ENCODE measurements at regions not wholly inside any gene's neighbourhood (a gene's known extent, or its start where the extent isn't known, plus 50 kb on each side); places are given as distances from the start of the nearest gene placed in this dataset.
"Not testable (repeated sequence)": the region's sequence is repeated elsewhere in the genome, so short reads cannot be mapped to it uniquely, and the experiment has no call there.

DNA sequence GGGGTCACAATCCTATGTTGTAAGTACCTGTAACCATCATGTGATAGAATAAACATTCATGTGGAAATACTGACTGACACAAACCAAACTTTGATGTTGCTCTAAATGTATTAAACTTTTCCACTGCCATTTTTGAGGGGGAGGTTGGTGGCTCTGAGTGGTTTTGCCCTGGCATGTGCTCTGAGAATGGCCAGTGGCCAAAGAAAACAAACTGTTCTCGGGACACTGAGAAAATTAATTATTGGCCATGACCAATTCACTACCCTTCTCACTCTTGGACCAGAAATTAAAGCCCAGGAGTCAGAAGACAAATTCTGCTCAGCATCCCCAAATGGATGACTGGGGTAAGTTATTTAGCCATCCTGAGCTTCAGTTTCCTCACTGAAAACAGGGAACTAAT is 195.9 kb downstream of the XPNPEP1 start:
- no peak for DNase-seq

DNA sequence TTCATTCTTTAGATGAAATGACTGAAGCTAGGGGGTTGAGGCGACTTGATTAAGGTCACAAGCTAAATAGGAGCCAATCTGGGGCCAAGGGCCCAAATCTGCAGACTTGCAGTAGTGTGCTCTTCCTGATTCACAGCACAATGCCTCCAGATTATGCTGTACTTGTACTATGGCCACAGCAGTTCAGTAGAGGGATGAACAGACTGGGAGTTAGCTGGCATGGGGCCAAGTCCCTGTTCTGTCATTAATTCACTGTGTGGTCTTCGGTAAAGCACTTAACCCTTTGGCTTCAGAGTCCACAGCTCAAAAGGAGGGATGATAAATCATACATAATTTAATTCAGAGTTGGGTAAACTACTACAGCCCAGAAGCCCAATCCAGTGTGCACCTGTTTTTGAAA is 196.8 kb downstream of the XPNPEP1 start:
- no peak for DNase-seq

GRCh38 chr10:109723305-109723704 is 200.0 kb downstream of the XPNPEP1 start:
- no peak for DNase-seq

- no peak for DNase-seq
These were observed 201.8 kb downstream of the XPNPEP1 start for GRCh38 chr10:109721453-109722064.

DNA sequence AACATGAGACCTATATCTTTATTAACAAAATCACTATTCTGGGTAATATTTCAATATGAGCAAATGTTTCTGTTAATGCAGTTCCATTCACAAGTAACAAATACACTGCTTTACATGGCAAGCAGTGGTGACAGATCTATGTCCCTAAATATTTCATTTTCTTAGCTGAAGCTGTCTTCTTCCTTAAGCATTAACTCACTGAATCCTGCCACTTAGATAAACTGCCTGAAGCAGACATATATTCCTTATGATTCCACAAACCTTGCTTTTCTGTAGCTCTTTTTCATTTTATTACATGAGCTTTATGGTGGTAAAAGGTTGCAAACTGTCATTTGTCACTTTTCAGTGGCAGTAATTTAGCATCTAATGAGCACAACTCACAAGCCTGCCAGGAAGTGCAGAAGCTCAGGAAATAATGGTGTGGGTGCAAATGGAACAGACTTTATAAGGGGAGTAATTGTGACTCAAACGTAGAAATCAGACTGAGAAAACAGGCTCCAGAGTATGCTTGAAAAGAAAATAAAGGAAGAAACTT is 217.2 kb downstream of the XPNPEP1 start:
- no peak for DNase-seq

- no peak for DNase-seq
These were observed 221.6 kb downstream of the XPNPEP1 start for GRCh38 chr10:109701633-109702215.

DNA sequence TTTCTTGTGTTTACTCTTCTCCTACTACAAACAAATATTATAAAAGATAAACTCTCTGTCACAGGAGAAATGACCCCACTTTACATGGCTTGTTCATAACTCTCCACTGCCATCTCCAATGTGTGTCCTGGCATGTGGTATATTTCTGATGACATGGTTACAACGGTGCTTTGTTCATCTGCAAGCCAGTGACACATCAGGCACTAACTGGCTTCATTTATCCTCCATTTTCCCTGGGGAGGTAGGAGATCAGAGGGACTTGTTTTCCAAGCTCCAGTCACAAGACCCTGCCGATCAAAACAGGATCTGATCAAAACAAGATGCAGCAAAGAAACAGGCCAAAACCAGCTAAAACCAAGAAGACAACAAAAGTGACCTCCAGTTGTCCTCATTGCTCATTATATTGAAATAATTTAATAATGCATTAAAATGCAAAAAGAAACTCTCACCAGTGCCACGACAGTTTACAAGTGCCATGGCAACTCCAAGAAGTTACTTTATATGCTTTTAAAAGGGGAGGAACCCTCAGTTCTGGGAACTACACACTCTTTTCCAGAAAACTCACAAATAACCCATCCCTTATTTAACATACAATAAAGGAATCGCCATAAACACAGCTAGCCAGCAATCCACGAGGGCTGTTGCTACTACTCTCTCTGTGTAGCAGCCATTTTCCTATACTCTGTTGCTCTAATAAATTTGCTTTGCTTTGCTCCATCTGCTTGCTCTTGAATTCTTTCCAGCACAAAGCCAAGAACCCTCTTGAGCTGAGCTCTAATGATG is 224.2 kb downstream of the XPNPEP1 start:
- DNase-seq, result no peak

DNA sequence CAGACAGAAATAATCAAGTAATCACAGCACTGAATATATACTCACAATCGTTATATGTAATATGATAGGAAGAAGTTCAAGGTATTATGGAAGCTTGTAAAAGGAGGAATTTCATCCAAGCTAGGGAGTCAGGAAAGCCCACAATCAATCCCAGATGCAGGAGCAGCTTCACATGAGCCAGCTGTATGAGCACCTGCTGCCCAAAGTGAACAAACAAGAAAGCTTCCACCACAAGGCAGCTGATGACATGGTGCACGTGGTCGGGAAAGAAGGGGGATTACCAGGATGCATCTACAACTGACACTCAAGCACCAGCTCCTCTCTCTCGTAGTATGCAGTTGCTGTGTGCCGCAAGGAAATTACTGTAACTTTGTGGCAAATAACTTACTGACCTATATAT is 225.2 kb downstream of the XPNPEP1 start:
- DNase-seq, result no peak

GRCh38 chr10:109696981-109697775 is 226.1 kb downstream of the XPNPEP1 start:
- DNase-seq, result no peak

GRCh38 chr10:109696462-109696861 is 226.8 kb downstream of the XPNPEP1 start:
- no peak for DNase-seq

DNA sequence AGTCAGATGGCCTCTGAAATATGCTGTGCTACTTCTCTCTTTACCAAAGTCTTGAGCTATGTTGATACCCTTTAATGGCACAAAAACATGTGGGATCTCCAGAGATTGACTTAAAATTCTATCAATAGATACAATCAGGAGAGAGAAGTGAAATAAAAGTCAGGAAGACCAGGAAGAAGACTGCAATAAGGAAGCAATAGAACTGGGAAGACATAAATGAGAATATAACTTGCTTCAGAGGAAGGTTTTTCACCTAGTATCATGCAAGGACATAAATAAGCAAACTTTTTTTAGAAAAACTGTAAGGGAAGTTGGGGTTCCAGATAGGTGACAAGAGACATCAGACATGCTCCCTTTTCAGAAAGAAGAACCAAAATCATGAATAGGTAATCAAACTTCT is 227.3 kb downstream of the XPNPEP1 start:
- DNase-seq, result no peak

GRCh38 chr10:109689785-109690184 is 233.5 kb downstream of the XPNPEP1 start:
- DNase-seq, result no peak

DNA sequence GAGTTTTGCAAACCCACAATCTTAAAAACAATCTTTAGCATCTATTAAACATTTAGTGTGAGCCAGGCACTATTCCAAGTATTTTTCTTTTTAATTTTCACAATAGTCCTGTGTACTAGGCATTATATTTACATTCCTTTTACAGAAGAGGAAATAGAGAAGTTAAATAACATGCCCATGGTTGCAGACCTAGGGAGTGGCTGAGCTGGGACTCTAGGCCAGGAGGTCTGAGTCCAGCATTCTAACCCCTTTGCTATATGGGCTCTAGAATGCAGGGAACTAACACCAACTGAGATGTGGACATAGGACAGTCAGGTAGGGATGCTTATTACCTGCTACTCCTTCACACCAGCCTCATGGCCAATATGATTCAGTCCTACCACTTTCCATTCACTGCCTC is 243.8 kb downstream of the XPNPEP1 start:
- no peak for DNase-seq

DNA sequence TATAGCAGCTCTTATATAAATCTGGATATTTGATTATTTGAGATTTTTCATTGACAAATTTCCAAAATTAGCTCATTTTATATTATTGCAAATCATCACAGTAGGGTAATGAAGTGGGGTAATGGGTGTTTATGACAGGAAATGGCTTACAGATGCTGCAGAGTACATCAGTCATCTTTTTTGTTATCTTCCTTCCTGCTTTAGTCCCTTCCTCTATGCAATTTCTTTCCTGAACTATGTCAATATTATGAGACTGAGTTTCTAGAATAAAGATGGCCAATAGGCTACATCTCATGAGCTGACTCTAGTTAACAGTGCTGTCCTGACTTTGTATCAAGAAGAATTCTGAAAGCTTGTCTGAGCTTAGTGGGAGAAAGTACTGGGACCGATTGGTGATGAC is 244.5 kb downstream of the XPNPEP1 start:
- no peak for DNase-seq

DNA sequence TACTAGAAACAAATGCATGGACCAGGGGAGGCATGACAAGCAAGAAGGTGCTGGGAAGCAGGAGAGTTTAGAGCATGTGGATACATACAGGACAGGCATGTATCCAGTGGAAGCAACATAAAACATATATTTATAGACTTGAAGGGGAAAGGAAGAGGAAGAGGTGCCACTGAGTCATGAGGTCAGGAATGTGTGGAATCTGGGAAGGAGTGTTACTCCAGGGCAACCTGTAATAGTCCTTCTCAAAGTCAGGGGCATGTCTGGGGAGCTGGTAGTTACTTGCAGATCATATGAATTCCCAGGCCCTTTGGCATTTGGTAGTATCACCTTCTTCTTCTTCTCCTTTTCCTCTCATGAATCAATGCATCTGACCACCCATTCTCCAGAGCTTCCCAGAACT is 246.6 kb downstream of the XPNPEP1 start:
- DNase-seq, result no peak

DNA sequence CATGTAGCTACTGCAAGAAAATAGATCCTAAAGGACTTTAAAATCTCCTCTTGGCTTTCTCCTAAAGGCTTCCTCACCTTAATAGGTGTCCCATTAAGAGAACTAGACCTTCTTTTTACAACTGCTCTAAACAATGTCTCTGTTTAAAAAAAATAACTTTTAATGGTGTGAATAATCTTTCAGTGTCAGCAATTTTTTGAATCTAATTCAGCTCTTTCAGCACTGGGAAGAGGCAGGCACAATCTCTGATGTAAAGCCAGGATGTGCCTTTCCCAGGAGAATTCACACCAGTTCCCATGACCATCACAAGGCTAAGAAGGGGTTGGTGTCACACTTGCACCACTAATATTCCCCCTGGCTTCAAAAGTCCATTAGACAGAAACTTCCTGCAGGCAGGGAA is 254.6 kb downstream of the XPNPEP1 start:
- no peak for DNase-seq

DNA sequence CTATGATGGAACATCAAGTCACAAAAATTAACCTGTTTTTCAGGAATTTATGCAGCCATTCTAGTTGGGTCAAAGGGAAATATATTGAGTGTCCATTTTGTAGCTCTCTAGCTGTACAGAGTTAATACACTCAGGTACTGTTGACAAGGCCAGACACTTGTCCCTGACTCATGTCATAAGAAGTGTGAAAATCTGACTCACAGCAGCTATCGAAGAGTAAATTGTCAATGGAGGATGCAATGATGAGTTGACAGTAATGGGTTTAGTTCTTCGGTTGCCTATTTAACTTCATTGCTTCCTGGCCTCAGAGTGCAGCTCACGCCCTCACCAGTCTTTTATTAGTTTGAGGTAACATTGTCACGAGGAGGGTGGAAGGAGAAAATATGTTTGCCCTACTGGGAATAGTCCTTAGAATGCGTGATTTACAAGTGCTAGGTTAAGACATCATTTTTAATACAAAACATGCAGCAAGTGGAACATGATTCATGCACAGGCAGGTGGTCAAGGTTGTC is 255.1 kb downstream of the XPNPEP1 start:
- no peak for DNase-seq

- DNase-seq, result no peak
These were observed 258.0 kb downstream of the XPNPEP1 start for GRCh38 chr10:109665321-109665720.

- DNase-seq, result no peak
These were observed 258.8 kb downstream of the XPNPEP1 start for GRCh38 chr10:109664554-109664953.

DNA sequence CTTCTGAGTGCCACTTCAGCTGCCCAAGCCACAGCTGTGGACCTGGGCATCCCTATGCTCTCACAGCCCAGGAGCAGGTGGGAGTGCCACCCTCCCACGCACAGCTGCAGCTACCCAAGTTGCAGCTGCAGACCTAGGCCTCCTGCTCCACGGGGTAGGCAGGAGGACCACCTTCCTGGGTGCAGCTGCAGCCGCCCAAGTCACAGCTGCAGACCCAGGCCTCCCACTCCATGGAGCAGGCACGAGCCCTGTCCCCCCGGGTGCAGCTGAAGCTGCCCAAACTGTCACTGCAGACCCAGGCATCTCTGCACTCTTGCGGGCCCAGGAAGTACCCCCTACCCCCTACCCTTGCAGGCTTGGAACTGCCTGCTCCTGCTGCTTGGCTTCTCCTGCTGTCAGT is 260.2 kb downstream of the XPNPEP1 start:
- no peak for DNase-seq

DNA sequence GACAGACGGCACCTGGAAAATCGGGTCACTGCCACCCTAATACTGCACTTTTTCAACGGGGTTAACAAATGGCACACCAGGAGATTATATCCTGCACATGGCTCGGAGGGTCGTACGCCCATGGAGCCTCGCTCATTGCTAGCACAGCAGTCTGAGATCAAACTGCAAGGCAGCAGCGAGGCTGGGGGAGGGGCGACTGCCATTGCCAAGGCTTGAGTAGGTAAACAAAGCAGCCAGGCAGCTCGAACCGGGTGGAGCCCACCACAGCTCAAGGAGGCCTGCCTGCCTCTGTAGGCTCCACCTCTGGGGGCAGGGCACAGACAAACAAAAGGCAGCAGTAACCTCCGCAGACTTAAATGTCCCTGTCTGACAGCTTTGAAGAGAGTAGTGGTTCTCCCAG is 270.7 kb downstream of the XPNPEP1 start:
- DNase-seq, result not testable (repeated sequence)

DNA sequence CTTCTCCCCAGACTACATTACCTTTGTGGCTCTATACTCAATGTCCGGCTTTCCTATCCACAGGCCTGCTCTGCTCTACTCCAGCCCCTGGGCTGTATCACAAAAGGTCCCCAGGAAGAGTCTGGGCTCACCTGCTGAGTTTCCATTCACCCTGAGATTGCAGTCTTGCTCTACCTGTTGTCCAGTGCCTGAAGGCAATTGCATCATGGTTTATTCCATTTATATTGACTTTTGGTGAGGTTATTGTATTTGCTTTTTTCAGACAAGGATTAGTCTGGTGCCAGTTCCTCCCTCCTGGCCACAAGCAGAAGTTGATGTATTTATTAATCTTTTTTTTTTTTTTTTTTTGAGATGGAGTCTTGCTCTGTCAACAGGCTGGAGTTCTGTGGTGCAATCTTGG is 273.1 kb downstream of the XPNPEP1 start:
- no peak for DNase-seq

DNA sequence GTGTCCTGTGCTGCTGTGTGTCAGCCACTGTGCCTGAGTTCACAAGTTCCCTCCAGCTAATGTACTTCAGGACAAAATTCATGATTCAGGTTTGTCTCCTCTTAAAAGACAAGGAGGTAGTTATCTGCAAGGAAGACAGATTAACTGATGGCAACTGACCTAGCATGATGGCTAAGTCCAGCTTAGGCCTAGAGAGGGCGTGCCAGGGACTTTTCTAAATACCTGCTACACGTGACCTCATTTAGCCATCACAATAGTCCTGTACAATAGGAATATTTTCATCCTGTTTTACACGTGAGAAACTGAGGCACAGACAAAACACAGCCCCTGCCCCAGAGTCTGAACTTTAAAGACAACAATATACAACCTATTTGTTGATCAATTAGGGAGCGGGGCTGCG is 275.7 kb downstream of the XPNPEP1 start:
- DNase-seq, result no peak
